GM23248 (cell line): ENCODE measurements at regions not wholly inside any gene's neighbourhood (a gene's known extent, or its start where the extent isn't known, plus 50 kb on each side); places are given as distances from the start of the nearest gene placed in this dataset.

Experiments
- EZH2 ChIP-seq: fragments of 200-600 bp; sonication (generic); IDR thresholded peaks from 2 replicates; pipeline ENCODE4 v1.6.1; 2018; ENCODE audit warnings: antibody characterized with exemption, mild to moderate bottlenecking; ENCODE audit not compliant: insufficient read depth, poor library complexity, severe bottlenecking
- EZH2phosphoT487 ChIP-seq: fragments of 200-600 bp; sonication (generic); IDR thresholded peaks from 2 replicates; pipeline ENCODE4 v1.6.1; 2018; ENCODE audit warnings: antibody characterized with exemption, moderate library complexity, mild to moderate bottlenecking, low read depth; ENCODE audit not compliant: insufficient read depth

GRCh38 chr19:27679905-27680304 lies 1533.0 kb downstream of the UQCRFS1 start:
- no peak for TF ChIP-seq EZH2
- no peak for TF ChIP-seq EZH2phosphoT487
